ENCODE measurements at regions not wholly inside any gene's neighbourhood (a gene's known extent, or its start where the extent isn't known, plus 50 kb on each side); places are given as distances from the start of the nearest gene placed in this dataset.
A peak's percentile ranks its signal among the peaks of the same experiment; 100 is the strongest.

DNA sequence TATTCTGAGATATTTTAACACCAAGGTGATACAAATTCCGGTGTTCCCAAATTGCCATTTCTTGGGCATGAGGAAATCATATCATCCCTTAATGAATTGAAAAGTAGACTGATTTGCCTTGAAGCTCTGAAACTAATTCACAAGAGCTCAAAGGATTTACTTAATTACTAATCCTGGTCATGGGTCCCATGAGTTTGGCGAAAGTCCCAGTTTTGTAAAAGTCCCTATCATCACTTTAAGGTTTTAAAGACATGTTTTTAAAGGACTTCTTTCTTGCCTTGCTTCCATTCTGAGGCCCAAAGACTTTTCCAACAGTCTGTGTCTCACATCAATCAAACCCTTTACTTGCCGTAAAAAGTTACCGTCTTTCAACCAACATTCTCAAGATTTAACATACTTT lies 377.9 kb downstream of the DNAJB9 start:
- DNase-seq (ENCODE audit: low read depth) (no peak), FAIRE-seq (no peak)
- TF ChIP-seq, protein P1, sequence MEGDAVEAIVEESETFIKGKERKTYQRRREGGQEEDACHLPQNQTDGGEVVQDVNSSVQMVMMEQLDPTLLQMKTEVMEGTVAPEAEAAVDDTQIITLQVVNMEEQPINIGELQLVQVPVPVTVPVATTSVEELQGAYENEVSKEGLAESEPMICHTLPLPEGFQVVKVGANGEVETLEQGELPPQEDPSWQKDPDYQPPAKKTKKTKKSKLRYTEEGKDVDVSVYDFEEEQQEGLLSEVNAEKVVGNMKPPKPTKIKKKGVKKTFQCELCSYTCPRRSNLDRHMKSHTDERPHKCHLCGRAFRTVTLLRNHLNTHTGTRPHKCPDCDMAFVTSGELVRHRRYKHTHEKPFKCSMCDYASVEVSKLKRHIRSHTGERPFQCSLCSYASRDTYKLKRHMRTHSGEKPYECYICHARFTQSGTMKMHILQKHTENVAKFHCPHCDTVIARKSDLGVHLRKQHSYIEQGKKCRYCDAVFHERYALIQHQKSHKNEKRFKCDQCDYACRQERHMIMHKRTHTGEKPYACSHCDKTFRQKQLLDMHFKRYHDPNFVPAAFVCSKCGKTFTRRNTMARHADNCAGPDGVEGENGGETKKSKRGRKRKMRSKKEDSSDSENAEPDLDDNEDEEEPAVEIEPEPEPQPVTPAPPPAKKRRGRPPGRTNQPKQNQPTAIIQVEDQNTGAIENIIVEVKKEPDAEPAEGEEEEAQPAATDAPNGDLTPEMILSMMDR (IDR thresholded peaks at IDR 0.05; ENCODE audit: insufficient read depth, low read length, severe bottlenecking): no peak
- Histone ChIP-seq H3K27me3 (ENCODE audit: control insufficient read depth, insufficient read depth, low read length) (no peaks in the 10 kb centered on the region), H3K4me3 (ENCODE audit: low read depth, low read length) (no peak overlapping the region), H3K36me3 (ENCODE audit: control insufficient read depth, insufficient read depth, low read length) (no peaks in the 10 kb centered on the region)

DNA sequence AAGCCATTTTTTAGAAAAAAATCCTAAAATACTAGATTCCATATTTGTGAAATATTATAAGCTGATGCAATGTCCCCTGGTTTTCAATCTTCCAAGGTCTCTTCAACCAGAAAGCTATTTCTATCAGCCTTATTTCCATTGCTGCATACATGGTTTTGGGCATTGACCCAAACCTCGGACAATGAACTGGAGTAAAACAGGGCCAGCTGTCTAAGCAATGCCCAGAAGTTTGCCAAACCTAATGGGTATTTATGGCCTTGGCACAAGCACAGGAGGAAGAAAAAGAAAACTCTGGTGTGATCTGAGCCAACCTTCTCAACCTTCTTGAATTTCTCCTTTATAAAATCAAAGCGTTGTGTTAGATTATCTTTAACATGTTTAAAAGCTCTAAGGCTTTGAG lies 402.3 kb downstream of the DNAJB9 start:
- Histone ChIP-seq H3K27me3 (ENCODE audit: control insufficient read depth, insufficient read depth, low read length) (no peaks in the 10 kb centered on the region), H3K4me3 (ENCODE audit: low read depth, low read length) (no peak overlapping the region), H3K36me3 (ENCODE audit: control insufficient read depth, insufficient read depth, low read length) (no peaks in the 10 kb centered on the region)
- FAIRE-seq (no peak), DNase-seq (ENCODE audit: low read depth) (no peak)
- TF ChIP-seq, protein P1 (IDR thresholded peaks at IDR 0.05; ENCODE audit: insufficient read depth, low read length, severe bottlenecking): no peak

DNA sequence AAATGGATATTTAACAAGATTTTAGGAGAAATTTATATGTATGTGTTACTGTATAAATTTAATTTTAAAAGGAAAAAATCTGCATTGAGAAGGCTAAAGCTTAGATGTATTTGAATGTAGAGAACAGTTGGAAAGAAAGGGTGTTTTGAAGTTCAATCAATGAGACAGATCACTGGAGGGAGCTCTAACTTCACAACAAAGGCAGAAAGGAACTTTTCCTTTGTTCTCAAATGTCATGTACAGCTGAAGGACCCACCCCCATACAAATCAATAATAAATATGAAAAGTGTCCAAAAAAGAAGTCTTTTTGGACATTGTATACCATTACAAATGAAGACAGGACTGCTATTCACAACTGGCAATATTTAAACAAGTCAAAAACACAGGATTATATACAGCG lies 403.4 kb downstream of the DNAJB9 start:
- FAIRE-seq: no peak
- peak; percentile 20 for DNase-seq (ENCODE audit: low read depth)

DNA sequence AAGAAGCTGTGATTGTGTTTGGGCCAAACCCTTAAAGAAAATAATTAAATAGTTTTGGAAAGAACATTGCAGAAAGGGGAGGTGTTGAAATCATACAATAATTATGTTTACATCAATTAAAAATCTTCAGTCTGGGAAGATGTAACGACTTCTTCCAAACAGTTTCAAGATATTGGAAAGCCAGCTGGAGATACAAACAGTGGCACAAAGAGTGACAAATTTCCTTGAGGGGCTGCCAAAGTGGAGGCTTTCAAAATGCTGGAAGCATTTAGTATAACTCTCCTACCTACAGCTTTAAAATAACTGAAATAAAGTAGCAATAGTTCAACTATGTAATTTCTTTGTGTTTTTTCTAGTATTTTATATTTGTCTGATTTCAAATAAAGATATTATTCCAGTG lies 405.0 kb downstream of the DNAJB9 start:
- FAIRE-seq: no peak
- TF ChIP-seq, protein P1 (IDR thresholded peaks at IDR 0.05; ENCODE audit: insufficient read depth, low read length, severe bottlenecking): no peak
- no peaks in the 10 kb centered on the region for H3K27me3 ChIP-seq (ENCODE audit: control insufficient read depth, insufficient read depth, low read length)
- H3K36me3 ChIP-seq (ENCODE audit: control insufficient read depth, insufficient read depth, low read length): no peaks in the 10 kb centered on the region
- H3K4me3 ChIP-seq (ENCODE audit: low read depth, low read length): no peak overlapping the region
- DNase-seq (ENCODE audit: low read depth): no peak

More for the DNA sequence above, 403.4 kb downstream of the DNAJB9 start:
- TF ChIP-seq, protein P1 (IDR thresholded peaks at IDR 0.05; ENCODE audit: insufficient read depth, low read length, severe bottlenecking): peak; percentile 9
- no peak overlapping the region for H3K4me3 ChIP-seq (ENCODE audit: low read depth, low read length)
- no peaks in the 10 kb centered on the region for H3K36me3 ChIP-seq (ENCODE audit: control insufficient read depth, insufficient read depth, low read length)
- no peaks in the 10 kb centered on the region for H3K27me3 ChIP-seq (ENCODE audit: control insufficient read depth, insufficient read depth, low read length)

DNA sequence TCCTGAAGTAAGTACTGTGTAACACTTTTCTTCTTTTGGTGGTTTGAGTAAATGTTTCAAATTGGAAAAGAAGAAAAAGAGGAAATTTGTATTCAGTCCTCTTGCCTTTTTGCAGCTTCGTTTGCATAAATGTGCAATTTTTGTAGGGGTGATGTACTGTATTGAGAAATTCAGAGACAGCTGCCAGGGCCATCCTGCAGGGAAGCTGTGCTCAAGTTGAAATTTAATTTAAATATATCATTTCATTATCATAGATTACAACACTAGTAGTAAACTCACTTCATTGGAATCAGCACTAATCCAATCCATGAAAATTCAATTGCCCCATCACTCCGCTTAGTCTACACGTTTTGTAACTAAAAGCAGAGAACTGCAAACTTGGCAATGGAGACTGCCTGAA lies 415.4 kb downstream of the DNAJB9 start:
- Histone ChIP-seq H3K27me3 (ENCODE audit: control insufficient read depth, insufficient read depth, low read length) (no peaks in the 10 kb centered on the region), H3K36me3 (ENCODE audit: control insufficient read depth, insufficient read depth, low read length) (no peaks in the 10 kb centered on the region), H3K4me3 (ENCODE audit: low read depth, low read length) (no peak overlapping the region)
- no peak for FAIRE-seq
- DNase-seq (ENCODE audit: low read depth): no peak
- TF ChIP-seq, protein P1 (IDR thresholded peaks at IDR 0.05; ENCODE audit: insufficient read depth, low read length, severe bottlenecking): no peak

DNA sequence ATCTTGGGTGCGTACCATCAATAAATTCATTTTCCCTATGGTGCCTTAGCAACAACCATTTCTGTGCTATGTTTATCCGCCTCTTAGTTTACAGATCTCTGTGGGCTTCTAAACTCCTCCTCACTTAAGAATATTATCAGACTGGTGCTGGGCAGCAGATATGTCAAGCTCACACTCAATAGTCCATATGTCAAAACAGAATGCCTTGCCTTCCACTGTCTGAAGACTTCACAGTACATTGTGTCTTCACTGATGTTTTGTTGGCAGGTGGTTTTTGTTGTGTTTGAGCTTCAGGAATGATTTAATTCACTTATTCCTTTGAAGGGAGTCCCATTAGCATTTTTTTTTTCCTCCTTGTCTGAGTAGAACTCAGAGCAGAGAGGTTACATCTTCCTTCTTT lies 419.6 kb downstream of the DNAJB9 start:
- FAIRE-seq (no peak), DNase-seq (ENCODE audit: low read depth) (no peak)
- Histone ChIP-seq H3K27me3 (ENCODE audit: control insufficient read depth, insufficient read depth, low read length) (no peaks in the 10 kb centered on the region), H3K36me3 (ENCODE audit: control insufficient read depth, insufficient read depth, low read length) (no peaks in the 10 kb centered on the region), H3K4me3 (ENCODE audit: low read depth, low read length) (no peak overlapping the region)
- TF ChIP-seq, protein P1 (IDR thresholded peaks at IDR 0.05; ENCODE audit: insufficient read depth, low read length, severe bottlenecking): no peak

Data from bronchial epithelial cell (primary cell).